T47D (cell line): ENCODE measurements at regions not wholly inside any gene's neighbourhood (a gene's known extent, or its start where the extent isn't known, plus 50 kb on each side); places are given as distances from the start of the nearest gene placed in this dataset.

ENCODE experiments used
- DNase-seq, 2 experiments: peaks; one replicate each; pipeline versions ENCODE4 v3.0.0 to v3.0.0-alpha.2; 2011 to 2012; ENCODE audit warnings: low read depth in 1 of 2, low spot score in 1 of 2
- JUND ChIP-seq: IDR thresholded peaks from 2 replicates; pipeline ENCODE4 v1.6.1; 2012; ENCODE audit warnings: low read depth
- in situ Hi-C: cut with HindIII; loops from 2 replicates; pipeline ENCODE4 v1.10.0; 2016; ENCODE audit warnings: low sequenced_read_pairs, low pct_unique_long_range_greater_than_20kb

DNA sequence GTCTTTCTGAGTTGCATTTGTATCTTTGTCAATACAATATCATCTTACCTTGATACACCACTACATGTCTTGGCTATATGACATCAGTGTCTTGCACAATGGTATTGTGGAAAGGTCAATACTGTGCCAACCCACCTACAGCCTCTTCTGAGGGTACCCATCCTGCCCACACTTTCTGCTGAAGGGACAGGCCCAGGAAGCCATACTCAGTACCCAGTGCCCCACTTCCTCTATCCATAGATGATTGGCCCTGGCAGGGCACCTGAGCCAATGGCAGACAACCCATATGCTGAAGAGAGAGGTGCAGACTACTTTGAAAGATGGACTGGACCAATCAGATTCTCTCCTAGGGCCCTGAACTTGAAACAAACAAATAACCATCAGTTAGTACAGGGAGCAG, 152.0 kb upstream of the ADO start:
- DNase-seq: no peak
- no peak for TF ChIP-seq JUND
- in situ Hi-C loops: no loop called here

DNA sequence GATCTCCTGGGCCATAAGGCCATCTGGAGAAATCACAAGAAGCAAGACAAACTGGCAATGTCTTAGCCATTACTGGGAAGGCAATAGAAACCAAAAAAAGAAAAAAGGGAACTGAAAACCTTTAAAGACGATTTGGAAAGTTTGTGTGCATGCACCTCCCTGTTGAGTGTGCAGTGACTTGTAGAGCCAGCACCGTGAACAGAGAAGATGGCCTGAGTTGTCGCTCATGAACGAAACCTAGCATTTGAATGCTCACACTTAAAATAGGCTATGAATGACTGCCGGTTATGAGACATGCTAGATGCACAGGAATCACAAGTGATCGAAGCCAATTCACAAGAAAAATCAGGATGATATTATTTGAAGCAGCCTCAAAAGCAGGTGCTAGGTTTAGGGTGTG, 151.3 kb upstream of the ADO start:
- DNase-seq: no peak
- in situ Hi-C loops: no loop called here
- TF ChIP-seq JUND: no peak

DNA sequence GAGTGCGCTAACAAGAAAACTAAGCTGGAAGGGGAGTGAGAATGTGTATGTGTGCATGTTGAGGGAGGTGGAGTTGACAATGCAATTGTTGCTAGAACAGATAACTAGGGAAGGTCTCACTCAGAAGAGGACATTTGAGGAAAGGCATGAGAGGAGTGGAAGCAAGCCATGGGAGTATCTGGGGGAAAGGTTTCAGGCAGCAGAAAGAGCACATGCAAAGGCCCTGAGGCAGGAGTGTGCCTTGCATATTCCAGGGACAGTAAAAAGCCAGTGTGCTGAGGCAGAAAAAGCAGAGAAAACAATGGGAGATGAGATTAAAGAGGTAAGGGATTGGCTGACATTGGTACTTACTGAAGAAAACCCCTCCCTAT, 149.6 kb upstream of the ADO start:
- no peak for DNase-seq
- no peak for TF ChIP-seq JUND
- in situ Hi-C loops: no loop called here

DNA sequence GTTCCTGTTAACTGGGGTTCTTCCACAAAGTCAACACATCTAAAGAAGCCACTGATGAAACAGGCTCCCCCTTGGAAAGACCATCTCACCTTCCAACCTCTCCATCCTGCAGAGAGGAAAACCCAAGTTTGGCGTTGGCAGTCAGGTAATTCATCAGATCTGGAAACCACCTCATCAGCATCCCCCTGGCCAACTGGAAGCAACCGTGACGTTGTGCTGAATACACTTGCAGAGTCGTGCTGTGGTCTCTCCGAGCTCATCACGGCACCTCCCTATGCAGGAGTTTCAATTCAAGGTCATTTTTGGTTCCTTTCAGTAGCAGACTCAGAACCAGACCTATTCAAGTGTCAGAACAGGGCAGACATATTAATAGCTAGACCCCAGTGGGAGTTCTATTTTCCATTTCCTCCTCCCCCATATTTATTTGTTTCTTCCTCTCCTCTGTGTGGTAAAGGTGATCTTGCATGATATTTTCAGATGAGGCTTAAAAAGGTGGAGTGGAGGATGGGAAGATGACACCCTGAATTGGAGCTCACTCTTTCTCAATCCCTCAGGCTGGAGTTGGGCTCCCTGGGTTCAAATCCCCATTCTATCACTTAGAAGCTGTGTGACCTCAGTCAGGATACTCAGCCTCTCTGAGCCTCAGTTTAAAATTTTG, 149.1 kb upstream of the ADO start:
- no peak for DNase-seq
- TF ChIP-seq JUND: no peak
- in situ Hi-C loops: no loop called here

DNA sequence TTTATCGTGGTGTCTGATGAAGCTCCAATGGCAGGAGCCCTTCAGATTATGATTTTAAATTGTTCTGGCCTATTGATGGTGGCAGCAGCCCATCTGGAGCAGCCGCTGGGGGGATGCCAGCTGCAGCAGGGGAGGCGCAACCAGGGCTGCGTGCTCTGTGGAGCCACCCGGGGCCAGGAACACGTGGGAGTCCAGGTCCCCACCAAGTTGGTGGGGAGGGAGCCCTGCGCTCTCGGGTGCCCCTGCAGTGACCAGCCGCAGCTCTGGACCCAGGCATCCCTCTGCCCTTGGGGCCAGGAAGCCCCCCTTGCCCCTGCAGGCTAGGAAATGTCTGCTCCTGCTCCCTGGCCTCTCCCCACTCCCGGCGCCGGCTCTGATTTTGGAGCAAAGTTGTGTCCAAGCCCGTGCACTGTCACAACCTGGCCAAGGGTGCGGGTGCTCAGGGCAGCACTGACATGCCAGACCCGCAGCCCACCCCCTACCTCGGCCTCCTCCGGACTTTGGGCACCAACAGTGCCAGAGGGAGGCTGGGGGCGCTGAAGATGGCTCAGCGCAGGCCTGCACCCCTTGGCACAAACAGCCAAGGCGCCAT, 147.2 kb upstream of the ADO start:
- no peak for DNase-seq
- no peak for TF ChIP-seq JUND
- in situ Hi-C loops: no loop called here

DNA sequence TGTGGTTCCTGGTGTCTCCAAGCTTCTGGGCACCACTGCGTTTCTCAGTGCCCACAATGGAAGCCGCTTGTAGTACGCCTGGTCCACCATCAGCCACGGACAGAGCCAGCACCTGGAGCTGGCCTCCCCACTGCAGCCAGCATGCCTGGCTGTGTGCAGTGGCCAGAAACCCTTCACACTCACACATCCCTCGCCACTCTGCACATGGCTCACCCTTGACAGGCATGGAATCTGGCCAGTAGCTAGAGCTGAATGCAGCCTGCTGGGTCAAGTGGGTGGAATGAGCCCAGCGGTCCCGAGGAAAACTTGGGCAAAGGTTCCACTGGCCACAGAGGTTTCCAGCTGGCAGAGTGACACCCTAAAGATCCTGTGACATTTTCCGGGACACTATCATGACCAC, 146.0 kb upstream of the ADO start:
- no peak for DNase-seq
- TF ChIP-seq JUND: no peak
- in situ Hi-C loops: no loop called here

DNA sequence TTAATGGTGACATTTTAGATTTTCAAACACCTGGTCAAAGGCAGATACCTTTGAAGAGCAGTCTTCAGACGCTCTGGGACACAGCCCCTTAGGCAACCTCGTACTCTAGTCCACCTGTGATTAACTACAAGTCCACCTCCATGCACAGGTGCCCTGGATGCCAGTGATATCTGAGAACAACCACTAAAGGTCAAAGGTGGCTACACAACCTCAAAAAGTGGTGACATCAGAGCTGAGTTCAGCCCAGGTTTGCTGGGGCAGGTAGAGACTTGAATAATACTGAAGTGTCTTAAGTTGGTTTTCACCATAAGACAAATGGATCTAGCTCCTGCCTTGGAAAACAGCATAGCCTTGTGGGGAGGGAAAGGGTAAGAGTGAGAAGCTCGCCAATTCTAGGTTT, 143.4 kb upstream of the ADO start:
- in situ Hi-C loops: no loop called here
- TF ChIP-seq JUND: no peak
- no peak for DNase-seq

DNA sequence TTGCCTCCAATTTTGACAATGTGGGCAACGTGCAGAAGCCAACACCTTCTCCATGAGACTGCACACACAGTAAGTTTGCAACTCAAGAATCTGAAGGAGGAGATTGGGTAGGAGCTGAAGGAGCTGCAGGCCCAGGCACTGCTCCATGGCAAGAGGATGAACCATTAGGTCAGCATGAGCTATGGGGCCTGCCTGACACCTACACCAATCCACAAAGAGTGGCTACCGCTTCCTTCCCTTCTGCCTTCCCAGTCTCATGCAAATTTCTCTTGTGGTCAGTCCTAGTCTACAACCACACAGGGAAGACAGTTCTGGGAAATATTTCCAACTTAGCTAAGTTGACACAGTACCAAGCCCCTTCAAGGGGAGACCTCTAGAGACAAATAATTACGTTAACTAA, 142.0 kb upstream of the ADO start:
- no peak for DNase-seq
- in situ Hi-C loops: no loop called here
- TF ChIP-seq JUND: no peak

DNA sequence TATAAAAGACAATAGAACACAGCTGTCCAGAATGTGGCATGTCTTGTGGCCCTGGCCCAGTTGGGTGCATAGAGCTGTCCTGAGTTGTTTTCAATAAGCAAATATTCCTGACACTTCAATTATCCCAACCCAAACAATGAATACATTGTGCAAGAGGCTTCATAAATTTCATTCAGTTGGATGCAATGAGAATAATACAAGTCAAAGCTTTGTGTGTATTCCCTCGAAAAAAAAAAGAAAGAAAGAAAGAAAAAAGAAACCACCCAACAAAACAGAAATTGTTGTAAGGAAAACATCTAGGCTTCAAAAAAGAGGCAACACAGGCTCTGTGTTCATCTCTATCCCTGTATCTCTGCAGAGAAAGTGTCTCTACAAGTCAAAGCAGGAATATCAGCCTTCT, 138.7 kb upstream of the ADO start:
- no peak for TF ChIP-seq JUND
- in situ Hi-C loops: no loop called here
- no peak for DNase-seq

DNA sequence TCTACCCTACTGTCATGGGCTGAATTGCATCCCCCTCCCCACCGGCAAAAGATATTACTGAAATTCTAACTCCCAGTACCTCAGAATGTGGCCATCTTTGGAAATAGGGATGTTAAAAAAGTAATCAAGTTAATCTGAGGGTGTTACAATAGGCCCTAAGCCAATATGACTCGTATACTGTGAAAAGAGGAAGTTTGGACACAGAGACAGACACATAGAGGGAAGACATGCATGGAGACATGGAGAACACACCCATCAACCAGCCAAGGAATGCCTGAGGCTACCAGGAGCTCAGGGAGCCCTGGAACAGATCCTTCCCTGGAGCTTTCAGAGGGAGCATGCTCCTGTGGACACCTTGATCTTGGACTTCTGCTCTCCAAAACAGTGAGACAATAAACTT, 138.2 kb upstream of the ADO start:
- DNase-seq: no peak
- no peak for TF ChIP-seq JUND
- in situ Hi-C loops: no loop called here

DNA sequence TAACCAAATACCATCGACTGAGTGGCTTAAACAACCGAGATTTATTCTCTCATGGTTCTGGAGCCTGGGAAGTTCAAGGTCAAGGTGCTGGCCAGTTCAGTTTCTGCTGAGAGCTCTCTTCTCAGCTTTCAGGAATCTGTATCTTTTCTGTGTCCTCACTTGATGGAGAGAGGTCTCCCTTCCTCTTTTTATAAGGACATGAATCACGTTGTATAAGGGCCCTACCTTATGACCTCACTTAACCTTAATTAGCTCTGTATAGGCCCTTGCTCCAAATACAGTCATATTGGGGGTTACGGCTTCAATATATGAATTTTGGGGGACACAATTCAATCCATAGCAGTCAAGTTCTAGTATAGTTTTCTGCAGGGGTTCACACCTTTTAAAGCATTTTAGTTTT, 135.2 kb upstream of the ADO start:
- TF ChIP-seq JUND: no peak
- DNase-seq: no peak
- in situ Hi-C loops: no loop called here

DNA sequence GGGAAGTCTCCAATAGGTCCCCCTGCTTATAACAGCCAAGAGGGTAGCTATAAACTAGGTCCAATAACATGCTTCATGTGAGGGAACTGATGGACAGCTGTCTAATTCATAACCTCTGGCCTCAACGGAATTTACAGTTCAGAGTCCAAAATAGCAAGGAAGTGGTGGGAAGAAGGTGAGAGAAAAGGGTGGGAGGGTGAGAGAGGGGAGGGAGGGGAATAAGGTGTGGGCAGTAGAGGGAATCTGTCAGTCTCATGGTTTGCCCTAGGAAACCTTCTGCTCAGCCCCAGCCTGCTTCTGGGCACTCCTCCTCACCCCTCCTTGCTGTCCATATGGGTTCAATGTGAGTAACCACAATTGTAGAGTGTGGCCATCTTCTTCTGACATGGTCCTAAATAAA, 133.4 kb upstream of the ADO start:
- TF ChIP-seq JUND: no peak
- in situ Hi-C loops: no loop called here
- DNase-seq: no peak

DNA sequence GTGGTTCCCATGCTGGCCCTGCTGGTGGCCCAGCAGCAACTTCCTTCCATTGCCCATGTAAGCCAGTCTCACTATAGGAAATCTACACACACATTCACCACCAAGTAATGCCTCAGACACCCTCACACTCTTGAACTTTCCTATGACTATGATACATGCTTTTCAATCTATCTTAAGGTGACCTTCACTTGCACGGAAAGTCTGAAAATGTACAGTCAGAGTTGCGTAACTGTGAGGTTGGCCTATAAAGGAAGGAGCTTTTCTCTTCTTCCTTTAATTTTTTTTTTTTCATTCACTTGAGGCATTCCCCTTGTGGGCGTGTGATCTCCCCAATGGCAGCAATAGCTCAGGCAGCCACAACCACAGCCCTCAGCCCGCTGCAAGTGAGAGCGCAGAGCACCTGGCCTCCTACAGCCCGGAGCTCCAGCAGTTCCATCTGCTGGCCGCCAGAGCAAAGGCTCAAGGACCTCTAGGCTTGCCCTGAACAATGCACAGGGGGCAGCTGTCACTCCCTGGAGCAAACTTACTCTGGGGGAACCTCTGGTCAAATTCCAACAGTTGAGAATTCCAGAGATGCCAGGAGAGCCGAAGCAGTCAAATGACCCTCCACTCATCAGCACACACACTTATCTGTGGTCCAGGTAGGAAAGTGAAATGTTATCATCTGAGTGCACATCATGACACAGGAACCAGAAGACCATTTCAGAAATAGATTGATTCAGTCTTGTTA, 123.1 kb upstream of the ADO start:
- no peak for DNase-seq
- no peak for TF ChIP-seq JUND
- in situ Hi-C loops: no loop called here
